IPS-18a (cell line): ENCODE measurements at regions not wholly inside any gene's neighbourhood (a gene's known extent, or its start where the extent isn't known, plus 50 kb on each side); places are given as distances from the start of the nearest gene placed in this dataset.

Experiments used
- H3K27ac ChIP-seq: one replicate; pipeline ENCODE4 v1.5.1; 2013; ENCODE audit warnings: low read length
- H3K27me3 ChIP-seq: one replicate; pipeline ENCODE4 v1.6.1; 2013; ENCODE audit warnings: mild to moderate bottlenecking, low read length; ENCODE audit not compliant: control insufficient read depth, insufficient read depth
- H3K36me3 ChIP-seq: one replicate; pipeline ENCODE4 v1.6.1; 2013; ENCODE audit warnings: low read depth, low read length; ENCODE audit not compliant: control insufficient read depth
- H3K4me1 ChIP-seq: one replicate; pipeline ENCODE4 v1.6.1; 2013; ENCODE audit warnings: low read depth, low read length; ENCODE audit not compliant: control insufficient read depth
- H3K4me3 ChIP-seq: one replicate; pipeline ENCODE4 v1.5.1; 2013; ENCODE audit warnings: low read length
- H3K9ac ChIP-seq: one replicate; pipeline ENCODE4 v1.6.1; 2013; ENCODE audit warnings: mild to moderate bottlenecking, low read length, moderate library complexity
- H3K9me3 ChIP-seq: one replicate; pipeline ENCODE4 v1.6.1; 2013; ENCODE audit warnings: low read depth, low read length; ENCODE audit not compliant: control insufficient read depth

GRCh38 chr12:84634526-84634925 lies 278.1 kb downstream of the SLC6A15 start:
- no peaks in the 10 kb centered on the region for H3K27me3 ChIP-seq
- H3K36me3 ChIP-seq, result no peaks in the 10 kb centered on the region
- no peaks in the 10 kb centered on the region for H3K9me3 ChIP-seq
- no peak overlapping the region for H3K27ac ChIP-seq
- no peak overlapping the region for H3K9ac ChIP-seq
- H3K4me1 ChIP-seq, result peaks cover 6% of the 10 kb centered on the region
- no peak overlapping the region for H3K4me3 ChIP-seq

GRCh38 chr12:84632556-84632955 lies 280.0 kb downstream of the SLC6A15 start:
- Histone ChIP-seq H3K36me3 (no peaks in the 10 kb centered on the region), H3K27me3 (no peaks in the 10 kb centered on the region), H3K9ac (no peak overlapping the region), H3K27ac (no peak overlapping the region), H3K4me3 (no peak overlapping the region), H3K9me3 (no peaks in the 10 kb centered on the region), H3K4me1 (no peaks in the 10 kb centered on the region)

GRCh38 chr12:84631020-84631419 lies 281.6 kb downstream of the SLC6A15 start:
- Histone ChIP-seq H3K9me3 (no peaks in the 10 kb centered on the region), H3K4me3 (no peak overlapping the region), H3K27ac (no peak overlapping the region)

GRCh38 chr12:84627593-84627992 lies 285.0 kb downstream of the SLC6A15 start:
- Histone ChIP-seq H3K27ac (no peak overlapping the region), H3K27me3 (no peaks in the 10 kb centered on the region), H3K4me1 (no peaks in the 10 kb centered on the region), H3K9ac (no peak overlapping the region), H3K4me3 (no peak overlapping the region), H3K9me3 (no peaks in the 10 kb centered on the region), H3K36me3 (no peaks in the 10 kb centered on the region)

More at GRCh38 chr12:84631020-84631419, 281.6 kb downstream of the SLC6A15 start:
- H3K36me3 ChIP-seq, result no peaks in the 10 kb centered on the region
- H3K9ac ChIP-seq, result no peak overlapping the region
- no peaks in the 10 kb centered on the region for H3K4me1 ChIP-seq
- no peaks in the 10 kb centered on the region for H3K27me3 ChIP-seq

GRCh38 chr12:84624601-84625000 lies 288.0 kb downstream of the SLC6A15 start:
- no peaks in the 10 kb centered on the region for H3K9me3 ChIP-seq
- H3K27ac ChIP-seq, result no peak overlapping the region
- H3K4me1 ChIP-seq, result no peaks in the 10 kb centered on the region
- H3K27me3 ChIP-seq, result no peaks in the 10 kb centered on the region
- H3K9ac ChIP-seq, result no peak overlapping the region
- H3K4me3 ChIP-seq, result no peak overlapping the region
- no peaks in the 10 kb centered on the region for H3K36me3 ChIP-seq

- Histone ChIP-seq H3K9ac (no peak overlapping the region), H3K36me3 (no peaks in the 10 kb centered on the region), H3K27ac (no peak overlapping the region), H3K9me3 (no peaks in the 10 kb centered on the region), H3K27me3 (no peaks in the 10 kb centered on the region), H3K4me3 (no peak overlapping the region), H3K4me1 (no peaks in the 10 kb centered on the region)
These were observed 293.5 kb downstream of the SLC6A15 start for GRCh38 chr12:84619053-84619571.

- no peaks in the 10 kb centered on the region for H3K4me1 ChIP-seq
- H3K4me3 ChIP-seq, result no peak overlapping the region
- no peaks in the 10 kb centered on the region for H3K27me3 ChIP-seq
- no peaks in the 10 kb centered on the region for H3K36me3 ChIP-seq
- H3K9ac ChIP-seq, result no peak overlapping the region
- no peak overlapping the region for H3K27ac ChIP-seq
- H3K9me3 ChIP-seq, result no peaks in the 10 kb centered on the region
These were observed 305.3 kb downstream of the SLC6A15 start for GRCh38 chr12:84607170-84607819.

GRCh38 chr12:84605983-84606382 lies 306.6 kb downstream of the SLC6A15 start:
- H3K36me3 ChIP-seq, result no peaks in the 10 kb centered on the region
- no peak overlapping the region for H3K9ac ChIP-seq
- no peak overlapping the region for H3K4me3 ChIP-seq
- H3K4me1 ChIP-seq, result peaks cover 3% of the 10 kb centered on the region
- no peaks in the 10 kb centered on the region for H3K27me3 ChIP-seq
- H3K27ac ChIP-seq, result no peak overlapping the region
- no peaks in the 10 kb centered on the region for H3K9me3 ChIP-seq

GRCh38 chr12:84604551-84604950 lies 308.0 kb downstream of the SLC6A15 start:
- no peak overlapping the region for H3K4me3 ChIP-seq
- no peaks in the 10 kb centered on the region for H3K27me3 ChIP-seq
- H3K4me1 ChIP-seq, result peaks cover 4% of the 10 kb centered on the region
- no peak overlapping the region for H3K27ac ChIP-seq
- no peak overlapping the region for H3K9ac ChIP-seq
- H3K9me3 ChIP-seq, result no peaks in the 10 kb centered on the region
- no peaks in the 10 kb centered on the region for H3K36me3 ChIP-seq

GRCh38 chr12:84603484-84604248 lies 308.9 kb downstream of the SLC6A15 start:
- Histone ChIP-seq H3K9me3 (no peaks in the 10 kb centered on the region), H3K27ac (no peak overlapping the region), H3K27me3 (no peaks in the 10 kb centered on the region), H3K9ac (no peak overlapping the region), H3K4me1 (peaks cover 6% of the 10 kb centered on the region), H3K36me3 (no peaks in the 10 kb centered on the region), H3K4me3 (no peak overlapping the region)

- H3K36me3 ChIP-seq, result no peaks in the 10 kb centered on the region
- H3K9ac ChIP-seq, result no peak overlapping the region
- no peaks in the 10 kb centered on the region for H3K27me3 ChIP-seq
- H3K27ac ChIP-seq, result no peak overlapping the region
- no peak overlapping the region for H3K4me3 ChIP-seq
- H3K9me3 ChIP-seq, result no peaks in the 10 kb centered on the region
- H3K4me1 ChIP-seq, result peaks cover 10% of the 10 kb centered on the region
These were observed 311.1 kb downstream of the SLC6A15 start for GRCh38 chr12:84601483-84601882.

GRCh38 chr12:84599539-84599938 lies 313.1 kb downstream of the SLC6A15 start:
- no peak overlapping the region for H3K4me3 ChIP-seq
- H3K36me3 ChIP-seq, result no peaks in the 10 kb centered on the region
- no peak overlapping the region for H3K9ac ChIP-seq
- peaks cover 17% of the 10 kb centered on the region for H3K4me1 ChIP-seq
- H3K27ac ChIP-seq, result no peak overlapping the region
- no peaks in the 10 kb centered on the region for H3K27me3 ChIP-seq
- no peaks in the 10 kb centered on the region for H3K9me3 ChIP-seq
